ENCODE measurements at regions not wholly inside any gene's neighbourhood (a gene's known extent, or its start where the extent isn't known, plus 50 kb on each side); places are given as distances from the start of the nearest gene placed in this dataset.

DNA sequence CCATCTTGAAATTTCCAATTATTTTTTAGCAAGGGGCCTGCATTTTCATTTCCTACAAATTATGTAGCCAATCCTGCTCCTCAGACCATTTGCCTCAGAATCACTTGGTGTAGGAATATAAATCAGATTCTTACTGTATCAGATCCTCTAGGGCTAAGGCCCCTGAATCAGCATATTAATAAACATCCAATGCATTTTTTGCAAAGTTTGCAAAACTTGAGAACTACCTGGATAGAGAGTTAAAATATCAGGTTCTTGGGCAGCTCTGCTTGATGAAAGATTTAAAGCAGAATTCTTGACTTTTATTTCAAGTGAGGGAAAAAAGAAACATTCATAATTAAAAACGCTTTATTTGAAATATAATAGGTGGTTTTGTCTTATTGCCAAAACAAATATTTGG is 82.2 kb upstream of the MAN1A1 start:
- TF ChIP-seq POLR2A (IDR thresholded peaks at IDR 0.05) = no peak
- TF ChIP-seq CTCF (IDR thresholded peaks at IDR 0.05) = no peak

Data from body of pancreas (tissue), 4 donors.